HepG2 (cell line): ENCODE measurements at regions not wholly inside any gene's neighbourhood (a gene's known extent, or its start where the extent isn't known, plus 50 kb on each side); places are given as distances from the start of the nearest gene placed in this dataset.

ENCODE experiments used
- EP300 ChIP-seq, 3 experiments: sonication (generic) in 1 of 3; formaldehyde crosslinking in 1 of 3; IDR thresholded peaks; 2 replicates each; pipeline versions ENCODE4 v1.5.1 to v1.6.1; 2011 to 2020; ENCODE audit warnings: low read depth in 2 of 3, low read length in 2 of 3, borderline replicate concordance in 1 of 3, improper control_type of control experiment in 1 of 3, mild to moderate bottlenecking in 1 of 3, missing genetic modification reagents in 1 of 3, moderate library complexity in 1 of 3
- KLF12 ChIP-seq: sonication (generic); formaldehyde crosslinking; IDR thresholded peaks from 2 replicates; pipeline ENCODE4 v1.4.0; 2020; ENCODE audit warnings: missing genetic modification reagents, borderline replicate concordance
- YEATS4 ChIP-seq: sonication (generic); formaldehyde crosslinking; IDR thresholded peaks from 2 replicates; pipeline ENCODE4 v1.4.0; 2020; ENCODE audit warnings: missing genetic modification reagents, borderline replicate concordance
- ZNF333 ChIP-seq: sonication (generic); formaldehyde crosslinking; IDR thresholded peaks from 2 replicates; pipeline ENCODE4 v1.4.0; 2020; ENCODE audit warnings: mild to moderate bottlenecking, missing genetic modification reagents, borderline replicate concordance
- TF ChIP-seq, protein P1 (sequence below): sonication (generic); formaldehyde crosslinking; IDR thresholded peaks from 2 replicates; pipeline ENCODE4 v1.4.0; 2020; ENCODE audit warnings: missing genetic modification reagents
- TF ChIP-seq, protein P2 (sequence below): sonication (generic); formaldehyde crosslinking; IDR thresholded peaks from 2 replicates; pipeline ENCODE4 v1.4.0; 2020; ENCODE audit warnings: missing genetic modification reagents

DNA sequence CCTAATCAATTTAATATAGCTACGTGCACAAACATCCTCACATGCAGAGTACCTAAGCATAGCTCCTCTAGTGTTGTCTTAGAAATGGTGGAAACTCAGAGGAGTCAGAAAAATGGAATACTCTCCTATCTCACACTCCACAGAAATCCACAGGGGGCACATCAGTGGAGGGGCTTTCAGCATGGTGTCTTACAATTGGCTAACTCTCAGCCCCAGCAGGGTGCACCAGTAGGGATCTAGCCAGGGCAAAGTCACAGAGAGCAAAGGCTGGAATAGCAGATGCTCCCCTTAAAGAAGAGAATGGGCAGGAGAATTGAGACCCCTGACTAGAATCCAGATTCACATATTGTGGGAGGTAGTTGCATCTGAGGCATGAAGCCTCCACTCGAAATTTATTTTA lies 135.7 kb downstream of the MAIP1 start:
- no peak for TF ChIP-seq YEATS4 (CRISPR knock-in tag)
- TF ChIP-seq, protein P1, sequence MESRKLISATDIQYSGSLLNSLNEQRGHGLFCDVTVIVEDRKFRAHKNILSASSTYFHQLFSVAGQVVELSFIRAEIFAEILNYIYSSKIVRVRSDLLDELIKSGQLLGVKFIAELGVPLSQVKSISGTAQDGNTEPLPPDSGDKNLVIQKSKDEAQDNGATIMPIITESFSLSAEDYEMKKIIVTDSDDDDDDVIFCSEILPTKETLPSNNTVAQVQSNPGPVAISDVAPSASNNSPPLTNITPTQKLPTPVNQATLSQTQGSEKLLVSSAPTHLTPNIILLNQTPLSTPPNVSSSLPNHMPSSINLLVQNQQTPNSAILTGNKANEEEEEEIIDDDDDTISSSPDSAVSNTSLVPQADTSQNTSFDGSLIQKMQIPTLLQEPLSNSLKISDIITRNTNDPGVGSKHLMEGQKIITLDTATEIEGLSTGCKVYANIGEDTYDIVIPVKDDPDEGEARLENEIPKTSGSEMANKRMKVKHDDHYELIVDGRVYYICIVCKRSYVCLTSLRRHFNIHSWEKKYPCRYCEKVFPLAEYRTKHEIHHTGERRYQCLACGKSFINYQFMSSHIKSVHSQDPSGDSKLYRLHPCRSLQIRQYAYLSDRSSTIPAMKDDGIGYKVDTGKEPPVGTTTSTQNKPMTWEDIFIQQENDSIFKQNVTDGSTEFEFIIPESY (CRISPR knock-in tag), result no peak
- TF ChIP-seq, protein P2, sequence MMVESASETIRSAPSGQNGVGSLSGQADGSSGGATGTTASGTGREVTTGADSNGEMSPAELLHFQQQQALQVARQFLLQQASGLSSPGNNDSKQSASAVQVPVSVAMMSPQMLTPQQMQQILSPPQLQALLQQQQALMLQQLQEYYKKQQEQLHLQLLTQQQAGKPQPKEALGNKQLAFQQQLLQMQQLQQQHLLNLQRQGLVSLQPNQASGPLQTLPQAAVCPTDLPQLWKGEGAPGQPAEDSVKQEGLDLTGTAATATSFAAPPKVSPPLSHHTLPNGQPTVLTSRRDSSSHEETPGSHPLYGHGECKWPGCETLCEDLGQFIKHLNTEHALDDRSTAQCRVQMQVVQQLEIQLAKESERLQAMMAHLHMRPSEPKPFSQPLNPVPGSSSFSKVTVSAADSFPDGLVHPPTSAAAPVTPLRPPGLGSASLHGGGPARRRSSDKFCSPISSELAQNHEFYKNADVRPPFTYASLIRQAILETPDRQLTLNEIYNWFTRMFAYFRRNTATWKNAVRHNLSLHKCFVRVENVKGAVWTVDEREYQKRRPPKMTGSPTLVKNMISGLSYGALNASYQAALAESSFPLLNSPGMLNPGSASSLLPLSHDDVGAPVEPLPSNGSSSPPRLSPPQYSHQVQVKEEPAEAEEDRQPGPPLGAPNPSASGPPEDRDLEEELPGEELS (CRISPR knock-in tag), result no peak
- no peak for TF ChIP-seq KLF12 (CRISPR knock-in tag)
- TF ChIP-seq ZNF333, result no peak
- no peak for TF ChIP-seq EP300 (IDR thresholded peaks at IDR 0.05; ENCODE audit: low read depth in 2 of 2, low read length in 2 of 2)
- no peak for TF ChIP-seq EP300 (CRISPR knock-in tag; IDR thresholded peaks at IDR 0.05; ENCODE audit: borderline replicate concordance)
